AG20443 (cell line): ENCODE measurements at regions not wholly inside any gene's neighbourhood (a gene's known extent, or its start where the extent isn't known, plus 50 kb on each side); places are given as distances from the start of the nearest gene placed in this dataset.

Experiments used
- DNase-seq: peaks from one replicate; pipeline ENCODE4 v3.0.0; 2012; ENCODE audit warnings: low spot score, mixed read lengths

DNA sequence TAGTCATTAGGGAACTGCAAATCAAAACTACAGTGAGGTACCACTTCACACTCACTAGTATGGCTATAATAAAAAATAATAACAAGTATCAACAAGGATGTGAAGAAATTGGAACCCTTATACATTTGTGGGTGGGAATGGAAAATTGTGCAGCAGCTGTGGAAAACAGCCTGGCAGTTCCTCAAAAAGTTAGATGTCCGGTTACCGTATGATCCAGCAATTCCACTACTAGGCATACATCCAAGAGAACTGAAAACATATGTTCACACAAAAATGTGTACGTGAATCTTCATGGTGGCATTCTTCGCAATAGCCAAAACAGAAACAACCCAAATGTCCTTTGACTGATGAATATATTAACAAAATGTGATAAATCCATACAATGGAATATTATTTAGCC is 187.9 kb upstream of the LYSMD4 start:
- no peak for DNase-seq

DNA sequence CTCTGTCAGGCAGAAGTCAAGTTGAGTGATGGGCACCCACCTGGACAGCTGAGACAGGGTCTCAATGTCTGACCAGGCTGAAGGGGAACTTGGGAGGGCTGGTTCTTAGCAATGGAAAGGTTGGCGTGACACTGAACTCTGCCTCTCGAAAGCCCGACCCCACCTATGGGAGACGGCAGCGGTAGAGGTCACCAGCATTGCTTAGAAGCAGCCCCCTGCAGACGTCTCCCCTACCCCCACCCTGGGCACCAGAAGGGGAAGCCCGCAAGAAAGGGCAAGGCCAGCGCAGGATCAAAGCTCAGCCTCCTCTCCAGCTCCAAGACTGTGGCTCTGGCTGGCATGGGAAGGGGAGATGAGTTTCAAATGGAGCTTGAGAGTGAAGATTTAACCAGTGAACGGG is 184.8 kb upstream of the LYSMD4 start:
- DNase-seq = no peak

DNA sequence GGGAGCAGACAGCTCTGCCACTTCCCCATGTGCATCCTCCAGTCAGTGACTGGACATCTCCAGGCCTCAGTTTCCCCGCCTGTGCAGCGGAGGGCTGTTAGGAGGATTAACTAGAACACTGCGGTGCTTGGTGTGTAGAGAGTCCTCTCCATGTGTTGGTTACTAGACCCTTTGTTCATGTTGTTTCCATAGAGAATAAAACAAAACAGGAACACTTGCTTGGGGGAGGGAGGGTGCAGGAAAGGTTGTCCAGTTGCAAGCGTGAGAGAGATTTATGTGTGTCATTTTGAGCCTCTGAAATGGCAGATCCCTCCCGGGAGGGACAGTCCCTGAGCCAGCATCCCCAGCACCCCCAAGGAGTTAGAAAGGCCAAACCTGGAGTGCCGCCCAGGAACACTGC is 184.0 kb upstream of the LYSMD4 start:
- DNase-seq = no peak

DNA sequence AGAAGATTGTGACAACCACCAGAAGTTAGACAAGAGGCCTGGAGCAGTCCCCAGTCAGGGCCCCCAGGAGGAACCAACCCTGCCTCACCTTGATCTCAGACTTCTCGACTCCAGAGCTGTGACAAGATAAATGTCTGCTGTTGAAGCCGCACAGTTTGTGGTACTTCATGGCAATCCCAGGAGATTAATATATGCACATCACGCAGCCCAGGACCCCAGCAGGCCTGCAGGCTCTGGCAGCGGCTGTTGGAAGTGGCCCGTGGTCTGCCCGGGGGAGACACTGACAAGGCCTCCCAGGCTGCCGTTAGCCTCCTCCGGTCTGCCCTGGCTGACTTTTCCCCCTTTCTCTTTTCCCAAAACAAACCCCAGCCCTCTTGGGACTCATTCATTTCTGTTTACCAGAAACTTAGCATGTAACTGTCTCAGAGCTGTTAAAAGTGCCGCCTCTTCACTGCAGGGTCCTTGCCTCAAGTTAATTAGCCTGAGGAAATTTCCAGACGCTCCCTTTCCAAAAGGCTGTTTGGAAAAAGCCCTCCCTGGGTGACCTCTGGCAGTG is 183.5 kb upstream of the LYSMD4 start:
- no peak for DNase-seq

DNA sequence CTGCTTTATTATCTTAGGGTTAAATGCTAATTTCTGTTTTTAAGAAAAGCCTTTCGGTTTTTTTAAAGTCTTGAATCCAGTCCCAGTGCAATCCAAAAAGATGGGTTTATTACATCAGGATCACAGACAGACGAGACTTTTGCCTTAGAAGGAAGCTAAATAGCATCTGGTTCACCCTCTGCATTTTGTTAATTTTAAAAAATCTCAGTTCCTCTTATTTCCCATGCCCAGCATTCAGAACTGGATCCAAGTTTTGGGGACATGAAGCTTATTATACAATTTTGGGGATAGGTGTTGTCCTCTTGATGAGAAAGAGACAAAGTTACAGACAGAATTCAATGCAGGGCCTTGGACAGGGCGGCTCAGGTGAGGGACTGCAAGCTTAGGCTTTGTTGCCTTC is 181.5 kb upstream of the LYSMD4 start:
- DNase-seq = no peak

DNA sequence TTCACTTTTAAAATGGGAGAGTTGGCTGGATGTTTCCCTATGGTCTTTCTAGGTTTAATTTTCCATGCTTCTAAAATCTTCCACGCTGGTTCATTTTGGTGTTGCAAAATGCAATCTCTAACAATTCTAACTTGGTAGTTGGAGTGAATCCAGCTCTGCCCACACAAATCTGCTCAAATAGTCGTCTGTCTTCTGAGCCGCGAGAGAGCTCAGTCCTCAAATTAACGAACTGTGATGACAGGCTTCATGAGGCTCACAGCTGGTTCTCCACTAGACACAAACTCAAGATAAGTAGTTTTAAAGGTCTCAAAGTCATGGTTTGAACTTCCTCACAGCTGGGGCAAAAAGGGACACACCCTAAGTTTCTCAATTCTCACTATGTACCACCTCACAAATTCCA is 178.6 kb upstream of the LYSMD4 start:
- no peak for DNase-seq

DNA sequence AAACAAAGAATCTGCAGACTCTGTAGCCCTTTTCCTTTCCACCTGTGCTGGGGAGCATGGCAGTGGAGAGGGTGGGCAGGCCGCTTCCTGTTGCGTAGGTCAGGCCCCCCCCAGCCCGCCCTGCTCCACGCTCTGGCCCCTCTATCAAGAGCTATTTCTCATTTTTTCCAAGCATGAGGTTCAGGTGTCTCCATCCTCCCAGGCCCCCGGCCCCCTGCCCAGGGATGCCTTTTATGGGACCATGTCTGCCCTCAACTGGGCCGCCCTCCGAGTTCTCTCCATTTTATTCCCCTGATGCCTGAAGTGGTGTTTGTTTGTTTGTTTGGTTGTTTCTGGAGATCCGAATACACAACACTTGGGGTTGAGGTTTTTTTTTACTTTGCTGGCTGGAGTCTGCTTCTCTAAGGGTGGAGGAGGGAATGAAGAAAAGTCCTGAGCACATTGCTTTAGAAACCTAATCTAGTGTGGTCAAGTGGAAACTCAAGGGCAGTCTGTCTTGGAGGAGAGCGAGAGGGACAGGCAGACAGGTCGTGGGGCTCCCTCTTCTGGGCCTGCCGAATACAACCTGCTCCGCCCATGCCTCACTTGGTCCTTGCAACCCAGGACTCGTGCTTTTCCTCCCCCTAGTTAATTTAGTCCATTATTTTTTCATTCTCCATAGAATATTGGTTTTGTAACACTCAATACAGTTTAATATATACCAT is 176.5 kb upstream of the LYSMD4 start:
- peak; percentile 43 for DNase-seq

DNA sequence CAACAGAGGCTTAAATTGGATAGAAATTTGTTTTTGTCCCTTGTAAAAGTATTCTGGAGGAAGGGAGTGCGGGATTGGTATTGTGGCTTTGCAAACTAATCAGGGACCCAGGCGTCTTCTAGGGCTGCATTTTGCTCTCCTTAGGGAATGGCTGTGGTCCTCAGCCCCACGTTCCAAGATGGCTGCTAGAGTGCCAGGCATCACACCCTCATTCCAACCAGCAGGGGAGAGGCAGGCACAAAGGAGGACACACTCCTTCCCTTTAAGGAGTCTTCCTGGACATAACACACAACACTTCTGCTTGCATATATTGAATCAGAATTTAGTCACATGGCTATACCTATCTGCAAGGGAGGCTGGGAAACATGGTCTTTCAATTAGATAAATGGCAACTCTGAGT is 174.5 kb upstream of the LYSMD4 start:
- DNase-seq = no peak

DNA sequence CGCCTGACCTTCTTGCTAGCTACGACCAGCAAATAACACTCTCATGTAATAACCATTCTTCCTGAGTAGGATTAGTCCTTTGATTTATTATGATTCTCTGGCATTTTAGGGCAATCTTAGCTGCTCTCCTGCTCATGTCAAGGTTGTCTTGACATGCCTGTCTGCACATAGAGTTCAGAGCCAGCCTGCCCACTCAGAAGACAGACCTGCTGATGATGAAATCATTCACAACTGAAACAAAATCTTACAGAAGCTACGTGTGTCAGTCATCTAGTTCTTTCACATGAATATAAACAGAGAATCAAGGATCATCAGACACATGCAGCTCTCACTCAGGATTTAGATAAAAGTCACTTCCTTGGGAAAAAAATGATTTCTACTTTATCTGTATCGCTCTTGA is 173.6 kb upstream of the LYSMD4 start:
- no peak for DNase-seq

DNA sequence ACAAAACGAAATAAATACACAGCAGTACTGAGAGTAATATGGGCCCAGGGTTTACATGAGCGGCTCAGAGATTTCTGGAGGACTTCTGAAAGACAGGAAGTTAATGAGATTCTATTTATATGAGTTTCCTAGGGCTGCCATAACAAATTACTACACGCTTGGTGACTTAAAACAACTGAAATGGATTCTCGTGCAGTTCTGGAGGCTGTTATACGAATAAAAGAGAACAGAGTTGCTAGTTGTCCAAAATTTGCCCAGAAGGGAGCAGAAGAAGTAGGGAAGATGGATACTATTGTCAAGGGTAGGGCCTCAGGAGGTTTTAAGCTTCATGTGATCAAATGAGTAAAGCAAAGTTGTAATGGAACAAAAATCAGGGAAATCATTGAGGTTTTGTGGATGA is 173.1 kb upstream of the LYSMD4 start:
- no peak for DNase-seq

DNA sequence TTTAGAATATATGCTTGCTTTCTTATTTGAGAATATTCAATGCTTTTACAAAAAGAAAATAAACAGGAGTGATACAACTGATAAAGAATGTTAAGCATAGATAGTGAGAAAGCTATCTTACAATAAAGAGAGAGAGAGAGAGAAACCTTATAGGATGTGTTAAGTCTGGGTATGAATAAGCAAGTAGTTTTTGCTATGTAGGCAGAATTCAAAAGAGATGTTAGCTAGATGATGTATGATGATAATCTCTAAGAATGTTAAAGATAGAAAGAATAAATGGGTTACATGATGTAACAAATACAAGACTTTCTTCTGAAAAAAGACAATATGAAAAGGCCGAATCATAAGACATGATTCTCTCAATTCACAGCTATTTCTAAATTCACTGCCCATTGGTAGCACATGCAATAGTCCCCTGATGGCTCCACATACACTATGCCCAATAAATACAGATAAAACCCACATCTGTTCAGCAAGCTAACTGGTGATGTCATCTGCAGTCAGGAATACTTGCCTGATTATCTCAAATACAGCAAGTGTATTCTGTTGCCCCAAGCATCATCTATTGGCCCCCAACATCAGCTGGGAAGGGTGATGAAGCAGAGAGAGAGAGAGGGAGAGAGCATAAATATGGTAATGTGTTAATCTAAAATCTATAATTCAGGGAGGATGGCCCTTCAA is 169.2 kb upstream of the LYSMD4 start:
- DNase-seq = no peak

DNA sequence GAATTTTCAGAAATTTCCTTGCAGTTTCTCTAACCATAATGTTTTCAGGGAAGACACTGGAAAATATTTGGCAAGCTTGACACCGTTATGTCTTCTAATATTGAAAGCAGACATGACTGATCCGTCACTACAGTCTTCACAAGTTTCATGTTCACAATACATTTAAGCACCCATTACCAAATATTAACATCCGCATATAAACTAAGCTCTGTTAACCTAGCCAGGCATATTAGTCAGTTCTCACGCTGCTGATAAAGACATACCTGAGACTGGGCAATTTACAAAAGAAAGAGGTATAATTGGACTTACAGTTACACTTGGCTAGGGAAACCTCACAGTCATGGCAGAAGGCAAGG is 162.7 kb upstream of the LYSMD4 start:
- no peak for DNase-seq

DNA sequence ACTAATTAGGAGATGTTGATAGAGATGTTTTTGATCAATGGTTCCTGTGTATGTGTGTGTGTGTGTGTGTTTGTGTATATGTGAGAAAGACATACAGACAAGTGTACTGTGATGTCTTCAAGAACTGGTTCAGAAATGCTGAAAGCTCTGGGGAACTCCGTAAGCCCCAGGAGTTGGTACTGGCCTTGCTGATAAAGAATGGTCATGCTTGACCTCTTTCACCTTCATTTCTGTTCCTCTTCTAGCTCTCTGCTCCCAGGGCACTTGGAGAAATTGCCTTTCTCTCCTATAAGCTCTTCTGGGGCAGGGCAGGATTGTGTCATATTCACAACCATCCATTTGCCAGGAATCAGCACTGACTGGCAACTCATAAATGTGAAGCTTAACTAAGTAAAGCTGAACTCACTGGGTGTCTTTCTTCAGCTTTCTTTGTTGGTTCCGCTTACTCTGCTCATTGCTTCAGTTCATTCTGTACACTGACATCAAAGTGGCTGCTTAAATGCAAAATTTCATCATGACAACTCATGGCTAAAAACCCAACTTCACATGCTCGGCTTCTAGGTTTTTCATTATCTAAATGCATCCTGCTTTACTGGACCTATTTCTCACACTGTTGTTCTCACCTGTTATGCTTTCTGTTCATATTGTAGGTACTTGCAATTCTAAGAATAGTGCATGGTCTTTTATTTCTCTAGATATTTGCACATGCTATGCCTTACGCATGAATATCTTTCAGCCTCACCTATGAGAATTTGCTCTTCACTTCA is 162.1 kb upstream of the LYSMD4 start:
- DNase-seq = no peak

DNA sequence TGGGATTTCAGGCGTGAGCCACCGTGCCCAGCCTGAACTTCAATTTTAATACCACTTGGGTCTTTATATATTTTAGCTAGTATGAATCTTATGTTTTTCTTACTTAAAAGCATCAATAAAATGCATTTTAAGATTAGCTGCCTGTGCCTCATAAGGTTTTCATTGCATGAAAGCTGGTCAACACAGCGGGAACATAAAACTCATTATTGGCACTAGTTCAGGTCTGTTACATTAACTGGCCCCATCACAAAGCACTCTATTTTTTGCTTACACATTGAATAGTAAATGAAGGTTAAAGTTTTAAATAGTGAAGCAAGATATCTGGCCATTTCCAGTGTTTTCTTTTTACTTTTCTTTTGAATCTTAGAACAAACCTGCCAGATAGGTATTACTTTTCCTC is 145.6 kb upstream of the LYSMD4 start:
- DNase-seq = no peak

DNA sequence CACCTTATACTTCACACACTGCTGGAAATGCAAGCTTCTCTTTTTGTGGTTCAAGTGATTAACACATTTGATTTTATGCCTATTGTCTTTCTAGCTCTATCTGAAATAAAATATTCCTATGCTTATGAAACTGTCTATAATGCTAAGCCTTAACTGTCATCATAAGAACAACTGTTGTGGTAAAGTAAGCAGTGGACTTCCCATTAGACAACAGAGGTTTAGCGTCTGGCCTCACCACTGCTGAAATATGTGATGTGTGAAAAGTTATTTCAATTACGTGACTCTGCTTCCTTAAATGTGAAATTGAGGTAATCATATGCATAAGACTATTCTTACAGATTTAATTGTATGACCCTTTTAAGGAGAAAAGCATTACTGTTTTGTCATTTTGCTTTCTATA is 140.2 kb upstream of the LYSMD4 start:
- DNase-seq = no peak

DNA sequence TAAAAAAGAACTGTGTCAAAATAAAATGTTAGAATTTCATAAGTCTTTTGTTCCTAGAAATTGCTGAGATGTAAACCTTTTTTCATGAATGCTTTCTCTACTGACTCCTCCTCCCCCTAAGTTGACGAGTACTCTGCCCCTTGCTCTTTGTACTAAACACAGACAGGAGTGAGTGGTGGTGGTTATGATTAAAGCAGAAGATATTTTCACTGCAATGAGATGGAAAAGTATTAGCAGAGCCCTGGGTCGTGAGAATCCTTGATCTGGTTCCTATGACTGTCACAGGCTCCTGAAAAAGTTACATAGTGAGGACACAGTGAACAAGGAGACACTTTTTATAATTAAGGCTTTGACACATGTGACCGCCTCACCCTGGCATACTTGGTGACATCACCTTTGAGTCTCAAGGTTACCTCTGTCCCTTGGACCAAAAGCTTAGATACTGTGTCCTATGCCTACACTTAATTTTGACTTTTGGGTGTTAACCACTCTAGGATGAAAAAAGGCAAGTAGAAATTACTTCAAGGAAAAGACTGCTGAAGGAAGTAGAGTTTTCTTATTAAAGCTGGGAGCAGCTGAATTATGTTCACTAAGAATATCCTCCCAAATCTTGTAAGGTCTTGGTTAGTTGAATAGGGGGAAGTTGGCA is 130.4 kb upstream of the LYSMD4 start:
- no peak for DNase-seq

DNA sequence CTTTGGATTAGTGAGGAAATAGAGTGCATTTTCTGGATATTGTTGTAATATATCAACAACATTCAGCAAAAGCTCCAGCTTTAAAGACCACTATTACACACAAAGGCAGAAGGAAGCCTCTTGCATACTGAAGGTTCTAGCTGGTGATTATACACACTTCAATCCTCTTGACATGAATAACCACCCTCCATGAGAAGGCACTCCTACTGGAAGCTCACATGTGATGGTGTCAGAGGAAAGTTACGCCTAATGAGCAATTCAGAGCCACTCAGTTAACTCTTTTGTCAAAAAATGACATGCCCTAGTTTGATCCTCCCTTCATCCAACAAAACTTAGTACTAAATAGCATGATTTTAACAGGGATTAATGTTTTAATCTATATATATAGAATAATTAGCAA is 124.6 kb upstream of the LYSMD4 start:
- DNase-seq = no peak

DNA sequence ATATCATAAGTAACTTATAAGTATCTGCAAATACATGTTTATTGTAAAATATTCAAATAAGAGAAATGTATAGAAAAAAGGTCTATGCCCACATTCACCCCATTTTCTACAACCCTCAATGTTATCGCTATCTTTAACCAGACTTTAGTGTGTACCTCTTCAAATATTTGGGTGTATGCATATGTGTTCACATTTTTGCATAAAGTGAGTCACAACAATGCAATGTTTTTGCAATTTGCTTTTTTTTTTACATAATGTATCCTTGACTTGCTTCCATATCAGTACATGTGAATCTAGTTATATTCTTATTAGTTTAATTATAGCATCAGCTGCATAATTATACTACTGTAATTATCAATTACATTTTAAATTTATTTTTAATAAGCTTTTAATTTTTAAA is 117.3 kb upstream of the LYSMD4 start:
- no peak for DNase-seq

DNA sequence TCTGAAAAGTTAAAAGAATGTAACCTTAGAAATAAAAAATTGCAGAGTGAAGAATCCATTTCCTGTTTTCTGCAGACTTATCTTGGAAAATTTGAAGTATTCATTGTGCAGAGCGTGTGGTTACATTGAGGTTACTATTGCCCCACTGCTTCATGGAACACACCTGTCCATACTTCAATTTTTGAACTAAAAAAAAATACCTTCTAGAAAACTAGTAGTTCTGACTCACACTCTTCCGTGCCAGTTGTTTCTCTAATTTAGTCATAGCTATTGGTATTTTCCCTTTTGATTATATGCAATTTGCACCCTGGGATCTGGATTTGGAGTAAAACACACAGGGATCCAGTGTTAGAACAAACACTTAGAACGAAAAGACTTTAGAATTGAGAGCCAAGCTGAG is 111.8 kb upstream of the LYSMD4 start:
- no peak for DNase-seq

DNA sequence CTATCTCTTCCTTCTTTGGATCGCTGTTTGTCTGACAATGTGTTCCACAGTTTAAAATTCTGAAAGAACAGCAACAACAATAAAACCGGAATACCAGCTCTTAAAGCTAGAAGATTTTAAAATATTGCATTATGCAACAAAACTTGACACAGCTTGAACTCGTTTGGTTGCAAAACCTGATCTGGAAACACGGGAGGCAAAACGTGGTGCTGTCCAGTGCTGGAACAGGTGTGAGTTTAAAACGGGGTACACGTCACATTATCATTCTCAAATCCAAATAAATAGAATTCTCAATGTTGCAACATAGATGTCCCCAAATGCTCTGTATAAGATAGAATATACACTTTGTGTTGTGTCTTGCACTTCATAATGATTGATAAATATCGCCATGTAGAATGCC is 110.9 kb upstream of the LYSMD4 start:
- no peak for DNase-seq

DNA sequence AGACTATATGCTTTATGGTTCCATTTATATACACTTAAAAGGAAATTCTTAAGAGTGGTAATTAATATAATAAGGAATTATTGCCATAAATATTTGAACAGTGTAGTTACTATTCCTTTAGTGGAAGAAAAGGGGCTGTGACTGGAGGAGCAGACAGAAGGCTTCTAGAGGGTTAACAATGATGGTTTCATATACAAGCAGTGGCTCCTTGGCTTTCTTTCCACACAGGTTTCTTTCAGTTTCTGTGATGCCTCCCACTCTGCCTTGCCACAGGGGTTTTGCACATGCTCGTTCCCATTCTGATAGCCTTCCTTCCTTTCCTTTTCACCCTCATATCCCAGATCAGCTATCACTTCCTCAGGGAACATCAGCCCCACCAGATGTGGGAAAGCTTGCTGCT is 108.8 kb upstream of the LYSMD4 start:
- DNase-seq = no peak

DNA sequence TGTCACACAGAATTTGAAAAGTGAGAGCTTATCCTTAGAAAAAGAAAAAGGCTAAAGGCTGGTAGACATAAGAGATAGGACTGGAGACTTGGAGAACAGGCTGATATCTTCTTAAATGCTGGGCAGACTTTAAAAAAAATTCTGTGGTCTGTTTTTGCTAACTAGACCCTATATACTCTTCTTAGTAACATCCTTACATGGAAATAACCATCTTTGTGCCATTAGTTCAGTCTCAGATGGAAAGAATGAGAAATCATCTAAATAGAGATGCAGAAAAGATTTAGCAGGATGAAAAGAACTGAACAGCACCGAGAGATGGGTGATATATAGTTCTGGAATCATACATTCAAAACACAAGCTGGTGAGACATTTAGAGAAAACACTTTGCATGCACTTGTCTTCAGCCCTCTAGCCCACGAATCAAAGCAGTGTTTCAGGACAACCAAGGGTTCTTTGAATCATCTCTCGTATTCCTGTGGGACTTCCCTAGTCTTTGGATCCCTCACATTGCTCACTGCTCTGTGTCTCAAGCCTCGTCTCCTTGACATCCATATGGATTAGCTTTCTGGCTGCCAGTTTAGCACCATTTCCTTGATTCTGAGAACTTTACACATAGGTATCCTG is 93.0 kb upstream of the LYSMD4 start:
- no peak for DNase-seq
